Neuronal stem cell (in vitro differentiated cells): ENCODE measurements at regions not wholly inside any gene's neighbourhood (a gene's known extent, or its start where the extent isn't known, plus 50 kb on each side); places are given as distances from the start of the nearest gene placed in this dataset.

Experiments
- DNase-seq: peaks from one replicate; pipeline ENCODE4 v3.0.0-alpha.2; 2013; ENCODE audit warnings: low spot score
- H2AFZ ChIP-seq: one replicate; pipeline ENCODE4 v1.6.1; 2013; ENCODE audit warnings: mild to moderate bottlenecking, low read length, inconsistent platforms
- H2AK5ac ChIP-seq: 2 replicates; pipeline ENCODE4 v1.6.1; 2013; ENCODE audit warnings: low read depth, mild to moderate bottlenecking, inconsistent platforms, low read length, moderate library complexity, mixed read lengths
- H2BK120ac ChIP-seq: 2 replicates; pipeline ENCODE4 v1.6.1; 2013; ENCODE audit warnings: low read depth, mild to moderate bottlenecking, inconsistent platforms, low read length, moderate library complexity, mixed read lengths
- H2BK12ac ChIP-seq: one replicate; pipeline ENCODE4 v1.6.1; 2013; ENCODE audit warnings: low read length, inconsistent platforms
- H2BK15ac ChIP-seq: 2 replicates; pipeline ENCODE4 v1.6.1; 2013; ENCODE audit warnings: mild to moderate bottlenecking, low read length, inconsistent platforms, mixed read lengths
- H2BK5ac ChIP-seq: one replicate; pipeline ENCODE4 v1.6.1; 2013; ENCODE audit warnings: inconsistent platforms, mild to moderate bottlenecking, low read length, moderate library complexity
- H3K14ac ChIP-seq: one replicate; pipeline ENCODE4 v1.6.1; 2013; ENCODE audit warnings: low read length, inconsistent platforms
- H3K18ac ChIP-seq: 2 replicates; pipeline ENCODE4 v1.6.1; 2013; ENCODE audit warnings: low read length, inconsistent platforms
- H3K23ac ChIP-seq: 2 replicates; pipeline ENCODE4 v1.6.1; 2013; ENCODE audit warnings: low read depth, mild to moderate bottlenecking, mixed read lengths, low read length, inconsistent platforms; ENCODE audit not compliant: poor library complexity
- H3K27ac ChIP-seq: replicated peaks from 3 replicates; pipeline ENCODE4 v1.5.1; 2013; ENCODE audit warnings: low read length, inconsistent platforms
- H3K27me3 ChIP-seq, 3 experiments: 2 replicates each; pipeline ENCODE4 v1.6.1; 2013; ENCODE audit warnings: low read length in 3 of 3, mild to moderate bottlenecking in 2 of 3, inconsistent platforms in 1 of 3, low read depth in 1 of 3, mixed read lengths in 1 of 3, moderate library complexity in 1 of 3; ENCODE audit not compliant: control insufficient read depth in 3 of 3, insufficient read depth in 3 of 3
- H3K36me3 ChIP-seq, 2 donors: replicated peaks in 1 of 2; 2 replicates each; pipeline ENCODE4 v1.6.1; 2013; ENCODE audit warnings: low read length in 2 of 2; ENCODE audit not compliant: control insufficient read depth in 2 of 2, insufficient read depth in 2 of 2
- H3K4ac ChIP-seq: 2 replicates; pipeline ENCODE4 v1.6.1; 2013; ENCODE audit warnings: inconsistent platforms, mild to moderate bottlenecking, low read length, moderate library complexity
- H3K4me1 ChIP-seq, 2 donors: 1 replicate in 1 of 2; 2 replicates in 1 of 2; pipeline ENCODE4 v1.6.1; 2013; ENCODE audit warnings: low read length in 2 of 2, low read depth in 1 of 2; ENCODE audit not compliant: control insufficient read depth in 2 of 2, insufficient read depth in 1 of 2
- H3K4me2 ChIP-seq: one replicate; pipeline ENCODE4 v1.6.1; 2013; ENCODE audit warnings: mild to moderate bottlenecking, low read length, inconsistent platforms; ENCODE audit not compliant: insufficient read depth, poor library complexity, severe bottlenecking
- H3K4me3 ChIP-seq, 2 donors: 2 replicates each; pipeline ENCODE4 v1.5.1; 2013; ENCODE audit warnings: low read length in 2 of 2, mild to moderate bottlenecking in 2 of 2, inconsistent platforms in 1 of 2, moderate library complexity in 1 of 2
- H3K79me1 ChIP-seq: one replicate; pipeline ENCODE4 v1.6.1; 2013; ENCODE audit warnings: low read depth, mild to moderate bottlenecking, inconsistent platforms, low read length, moderate library complexity
- H3K9ac ChIP-seq: one replicate; pipeline ENCODE4 v1.6.1; 2013; ENCODE audit warnings: mild to moderate bottlenecking, low read depth, low read length, inconsistent platforms; ENCODE audit not compliant: poor library complexity
- H3K9me3 ChIP-seq, 2 donors: replicated peaks in 1 of 2; 2 replicates each; pipeline versions ENCODE3 to v1.6.1; 2013; ENCODE audit warnings: low read length in 2 of 2, mild to moderate bottlenecking in 2 of 2, inconsistent platforms in 1 of 2, low read depth in 1 of 2, mixed read lengths in 1 of 2, moderate library complexity in 1 of 2; ENCODE audit not compliant: control insufficient read depth in 2 of 2, insufficient read depth in 1 of 2
- H4K8ac ChIP-seq: one replicate; pipeline ENCODE4 v1.6.1; 2013; ENCODE audit warnings: low read depth, mild to moderate bottlenecking, inconsistent platforms, low read length, moderate library complexity
- H4K91ac ChIP-seq: one replicate; pipeline ENCODE4 v1.6.1; 2013; ENCODE audit warnings: low read length, low read depth, mild to moderate bottlenecking, inconsistent platforms; ENCODE audit not compliant: poor library complexity
- WGBS, 2 donors: extraction: QIAGEN DNeasy Blood & Tissue Kit; methylation state at CpG; one replicate each; pipeline ENCODE4 v1.1.7; 2013; ENCODE audit warnings: missing lambda C conversion rate in 2 of 2, mixed read lengths in 1 of 2; ENCODE audit not compliant: insufficient read length in 2 of 2, insufficient replicate concordance in 1 of 2; ENCODE audit errors: extremely low coverage in 2 of 2; 5-methylcytosine and 5-hydroxymethylcytosine counted together

DNA sequence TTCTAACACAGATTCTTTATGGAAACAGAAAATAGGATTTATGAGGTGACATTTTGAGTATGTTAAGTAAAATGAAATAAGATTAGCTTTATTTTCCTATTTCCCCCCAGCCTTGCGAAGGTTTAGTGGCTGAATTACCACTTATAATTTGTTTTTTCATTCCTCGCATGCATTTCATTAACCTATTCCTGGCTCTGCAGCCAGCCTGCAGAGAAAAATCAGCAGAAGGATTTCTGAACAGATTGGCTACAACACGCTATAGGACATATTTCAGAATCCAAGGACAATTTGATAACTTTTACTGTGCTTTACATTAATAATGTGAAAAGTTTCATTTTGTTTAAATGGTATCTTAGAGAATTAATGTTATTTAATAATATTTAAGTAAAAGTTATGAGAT, 162.4 kb upstream of the MMS22L start:
- H3K27me3 ChIP-seq, result no peaks in the 10 kb centered on the region
- H3K18ac ChIP-seq, result no peak overlapping the region
- no peaks in the 10 kb centered on the region for H3K4me1 ChIP-seq
- no peak overlapping the region for H2AK5ac ChIP-seq
- no peak overlapping the region for H3K4me2 ChIP-seq
- H4K91ac ChIP-seq, result no peak overlapping the region
- no peaks in the 10 kb centered on the region for H3K79me1 ChIP-seq
- no peak overlapping the region for H2BK5ac ChIP-seq
- DNase-seq, result no peak
- H2BK12ac ChIP-seq, result no peak overlapping the region
- H2BK15ac ChIP-seq, result no peak overlapping the region
- H3K4me3 ChIP-seq, result no peak overlapping the region
- no peak overlapping the region for H2BK120ac ChIP-seq
- no peak overlapping the region for H3K27ac ChIP-seq
- no peak overlapping the region for H4K8ac ChIP-seq
- no peak overlapping the region for H3K4ac ChIP-seq
- no peak overlapping the region for H3K14ac ChIP-seq
- WGBS, 2 donors, result no CpG with 5 or more reads among the region's 3 CpGs
- no peak overlapping the region for H3K23ac ChIP-seq
- H3K9me3 ChIP-seq, result no peaks in the 10 kb centered on the region
- no peak overlapping the region for H3K9ac ChIP-seq
- no peak overlapping the region for H2AFZ ChIP-seq
- H3K36me3 ChIP-seq, result no peaks in the 10 kb centered on the region

DNA sequence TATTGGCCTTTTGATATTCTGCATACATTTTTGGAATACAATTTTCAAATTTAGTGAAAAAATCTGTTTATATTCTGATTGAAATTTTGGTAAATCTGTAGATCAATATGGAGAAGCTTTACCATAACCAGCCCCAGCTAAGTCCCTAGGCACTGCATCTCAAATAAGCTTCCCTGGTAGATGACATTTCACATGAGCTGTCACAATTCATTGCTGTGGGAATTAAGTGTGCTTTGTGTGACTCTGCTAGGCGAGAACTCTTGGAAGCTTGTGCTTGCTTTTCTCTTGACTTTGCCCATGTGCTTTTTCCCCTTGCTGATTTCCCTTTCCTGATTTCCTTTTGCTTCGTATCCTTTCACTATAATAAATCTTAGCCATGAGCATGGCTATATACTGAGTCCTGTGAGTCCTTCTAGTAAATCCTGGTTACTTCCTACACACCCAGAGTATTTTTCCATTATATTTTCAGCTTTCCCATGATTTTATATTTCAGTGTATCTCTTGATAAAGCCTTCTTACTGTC, 166.5 kb upstream of the MMS22L start:
- Histone ChIP-seq H2BK12ac (no peak overlapping the region), H3K4me3 (no peak overlapping the region), H3K14ac (no peak overlapping the region), H3K9ac (no peak overlapping the region), H3K9me3 (no peaks in the 10 kb centered on the region), H2BK15ac (no peak overlapping the region), H3K36me3 (no peaks in the 10 kb centered on the region), H2BK120ac (no peak overlapping the region), H3K27me3 (no peaks in the 10 kb centered on the region), H3K18ac (no peak overlapping the region), H4K91ac (no peak overlapping the region), H3K79me1 (no peaks in the 10 kb centered on the region), H3K4me1 (no peaks in the 10 kb centered on the region), H3K23ac (no peak overlapping the region), H3K4me2 (no peak overlapping the region), H3K4ac (no peak overlapping the region), H2AFZ (no peak overlapping the region), H4K8ac (no peak overlapping the region), H2BK5ac (no peak overlapping the region), H2AK5ac (no peak overlapping the region), H3K27ac (no peak overlapping the region)
- no CpG with 5 or more reads among the region's 2 CpGs for WGBS, 2 donors
- no peak for DNase-seq

GRCh38 chr6:97450087-97450486, 167.1 kb upstream of the MMS22L start:
- Histone ChIP-seq H3K27ac (no peak overlapping the region), H3K18ac (no peak overlapping the region), H3K4me3 (no peak overlapping the region), H3K79me1 (no peaks in the 10 kb centered on the region), H2AFZ (no peak overlapping the region), H3K9me3 (no peaks in the 10 kb centered on the region), H3K9ac (no peak overlapping the region), H3K14ac (no peak overlapping the region), H2BK12ac (no peak overlapping the region), H4K91ac (no peak overlapping the region), H2BK5ac (no peak overlapping the region), H3K36me3 (no peaks in the 10 kb centered on the region), H3K4me1 (no peaks in the 10 kb centered on the region), H3K27me3 (no peaks in the 10 kb centered on the region), H2AK5ac (no peak overlapping the region), H3K23ac (no peak overlapping the region), H2BK120ac (no peak overlapping the region), H2BK15ac (no peak overlapping the region), H4K8ac (no peak overlapping the region), H3K4ac (no peak overlapping the region), H3K4me2 (no peak overlapping the region)
- no peak for DNase-seq
- WGBS, 2 donors, result no CpG with 5 or more reads among the region's 3 CpGs

DNA sequence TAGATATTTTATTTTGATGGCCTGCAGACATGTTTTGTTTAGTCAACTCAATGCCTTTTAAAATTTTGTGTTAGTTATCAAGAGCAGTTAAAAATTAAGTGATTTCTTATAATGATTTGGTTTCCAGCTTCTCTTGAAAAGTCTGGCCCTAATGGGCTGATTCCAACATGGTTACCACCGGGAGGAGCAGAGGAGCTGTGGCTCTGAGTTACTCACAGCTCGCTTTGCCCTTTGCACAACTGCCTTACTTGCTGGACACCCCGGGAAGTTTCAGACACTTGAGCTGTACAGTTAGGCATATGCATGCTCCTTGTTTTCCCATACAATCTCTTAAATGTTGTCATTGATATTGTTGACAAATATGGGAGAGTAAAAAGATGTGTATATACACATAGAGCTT, 173.1 kb upstream of the MMS22L start:
- H3K4ac ChIP-seq, result no peak overlapping the region
- H3K27ac ChIP-seq, result no peak overlapping the region
- no peak overlapping the region for H2AFZ ChIP-seq
- H2BK15ac ChIP-seq, result no peak overlapping the region
- H3K4me2 ChIP-seq, result no peak overlapping the region
- no peak overlapping the region for H4K91ac ChIP-seq
- no peak overlapping the region for H3K4me3 ChIP-seq
- no peak overlapping the region for H3K14ac ChIP-seq
- H3K23ac ChIP-seq, result no peak overlapping the region
- no peaks in the 10 kb centered on the region for H3K36me3 ChIP-seq
- H3K4me1 ChIP-seq, result peaks cover 0 to 3% of the 10 kb centered on the region in 2 donors
- DNase-seq, result no peak
- no peaks in the 10 kb centered on the region for H3K79me1 ChIP-seq
- no peak overlapping the region for H2BK120ac ChIP-seq
- no peak overlapping the region for H3K18ac ChIP-seq
- H2BK5ac ChIP-seq, result no peak overlapping the region
- H3K27me3 ChIP-seq, result no peaks in the 10 kb centered on the region
- WGBS, 2 donors, result no CpG with 5 or more reads among the region's 3 CpGs
- H2AK5ac ChIP-seq, result no peak overlapping the region
- no peak overlapping the region for H3K9ac ChIP-seq
- H2BK12ac ChIP-seq, result no peak overlapping the region
- no peaks in the 10 kb centered on the region for H3K9me3 ChIP-seq
- H4K8ac ChIP-seq, result no peak overlapping the region
